GM12872 (cell line): ENCODE measurements at regions not wholly inside any gene's neighbourhood (a gene's known extent, or its start where the extent isn't known, plus 50 kb on each side); places are given as distances from the start of the nearest gene placed in this dataset.

Source experiments
- TF ChIP-seq, protein P1 (sequence below): IDR thresholded peaks from 3 replicates; pipeline ENCODE4 v1.5.1; 2011; ENCODE audit warnings: low read depth, mild to moderate bottlenecking, low read length, moderate library complexity; ENCODE audit not compliant: insufficient read depth

DNA sequence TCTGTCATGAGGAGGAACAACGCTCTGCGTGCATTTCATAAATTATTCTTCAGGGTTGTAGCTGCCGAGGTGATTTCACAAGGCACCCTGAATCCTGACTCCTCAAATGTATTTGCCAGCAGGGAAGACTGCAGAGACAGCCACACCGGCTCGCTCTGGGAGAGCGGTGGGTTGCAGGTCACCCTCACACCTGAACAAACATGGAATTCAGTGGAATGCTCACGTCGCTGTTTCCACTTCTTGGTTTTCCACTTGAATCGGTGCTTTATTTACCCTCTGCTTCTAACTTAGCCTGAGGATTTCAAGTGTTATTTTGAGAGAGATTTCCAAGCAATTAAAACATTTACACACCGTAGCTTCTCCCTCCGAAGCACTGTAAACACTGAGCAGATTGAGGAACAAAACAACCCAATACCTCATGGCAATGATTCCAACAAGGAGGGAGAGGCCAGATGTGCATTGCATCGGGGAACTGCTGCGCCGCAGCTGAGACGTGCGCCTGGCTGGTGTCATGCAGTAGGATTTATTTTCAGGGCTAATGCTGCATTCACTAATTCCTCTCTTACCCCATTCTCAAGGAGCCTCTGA, 59.5 kb upstream of the GGTLC1 start:
- TF ChIP-seq, protein P1, sequence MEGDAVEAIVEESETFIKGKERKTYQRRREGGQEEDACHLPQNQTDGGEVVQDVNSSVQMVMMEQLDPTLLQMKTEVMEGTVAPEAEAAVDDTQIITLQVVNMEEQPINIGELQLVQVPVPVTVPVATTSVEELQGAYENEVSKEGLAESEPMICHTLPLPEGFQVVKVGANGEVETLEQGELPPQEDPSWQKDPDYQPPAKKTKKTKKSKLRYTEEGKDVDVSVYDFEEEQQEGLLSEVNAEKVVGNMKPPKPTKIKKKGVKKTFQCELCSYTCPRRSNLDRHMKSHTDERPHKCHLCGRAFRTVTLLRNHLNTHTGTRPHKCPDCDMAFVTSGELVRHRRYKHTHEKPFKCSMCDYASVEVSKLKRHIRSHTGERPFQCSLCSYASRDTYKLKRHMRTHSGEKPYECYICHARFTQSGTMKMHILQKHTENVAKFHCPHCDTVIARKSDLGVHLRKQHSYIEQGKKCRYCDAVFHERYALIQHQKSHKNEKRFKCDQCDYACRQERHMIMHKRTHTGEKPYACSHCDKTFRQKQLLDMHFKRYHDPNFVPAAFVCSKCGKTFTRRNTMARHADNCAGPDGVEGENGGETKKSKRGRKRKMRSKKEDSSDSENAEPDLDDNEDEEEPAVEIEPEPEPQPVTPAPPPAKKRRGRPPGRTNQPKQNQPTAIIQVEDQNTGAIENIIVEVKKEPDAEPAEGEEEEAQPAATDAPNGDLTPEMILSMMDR = no peak

DNA sequence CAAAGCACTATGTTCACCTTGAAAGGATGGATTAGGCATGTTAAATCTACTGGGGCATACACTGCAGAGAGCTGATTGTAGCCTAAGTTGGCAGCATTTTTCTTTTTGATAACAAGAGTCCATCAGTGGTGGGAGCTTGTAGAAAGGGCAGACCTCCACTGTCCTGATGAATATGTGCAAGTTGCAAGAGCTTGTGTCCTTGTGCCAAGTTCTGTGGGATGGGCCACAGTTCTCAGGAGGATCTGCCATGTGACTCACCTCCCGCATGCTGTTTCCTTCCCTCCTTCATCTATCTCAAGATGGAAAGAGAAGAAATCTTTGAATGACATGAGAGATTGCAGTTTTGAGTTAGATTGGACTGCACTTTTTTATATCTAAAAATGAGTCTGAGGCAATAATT, 58.3 kb upstream of the GGTLC1 start:
- TF ChIP-seq, protein P1 = no peak

DNA sequence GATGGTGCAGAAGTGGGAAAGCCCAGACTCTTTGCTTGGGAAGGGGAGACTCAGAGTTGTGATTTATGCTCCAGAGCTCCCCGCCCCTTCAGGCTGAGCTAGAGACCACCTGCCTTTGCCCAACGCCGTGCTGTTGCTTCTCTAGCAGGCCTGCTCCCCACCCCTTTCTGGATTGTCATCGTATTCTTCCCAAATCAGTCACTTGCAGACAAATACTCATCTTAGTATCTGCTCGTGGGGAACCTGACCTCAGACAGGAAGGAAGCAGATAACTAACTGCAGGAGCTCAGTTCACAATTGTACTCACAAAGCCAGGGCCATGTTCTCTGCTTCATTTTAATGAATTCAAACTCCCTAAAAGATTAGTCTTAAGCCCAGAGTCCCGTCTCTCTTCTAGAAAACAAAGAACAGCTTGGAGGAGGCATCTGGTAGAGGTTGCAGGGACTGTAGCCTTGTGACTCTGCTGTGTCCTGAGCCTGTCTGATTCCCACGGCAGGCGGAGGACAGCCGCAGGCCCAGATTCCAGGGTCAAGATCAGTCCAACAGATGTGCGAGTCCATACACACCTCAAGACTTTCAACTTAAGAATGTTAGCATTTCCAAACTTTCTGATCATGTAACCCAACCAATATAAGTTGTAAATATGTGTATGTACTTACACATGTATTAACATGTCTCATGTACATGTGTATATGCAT, 57.2 kb upstream of the GGTLC1 start:
- TF ChIP-seq, protein P1 = no peak

DNA sequence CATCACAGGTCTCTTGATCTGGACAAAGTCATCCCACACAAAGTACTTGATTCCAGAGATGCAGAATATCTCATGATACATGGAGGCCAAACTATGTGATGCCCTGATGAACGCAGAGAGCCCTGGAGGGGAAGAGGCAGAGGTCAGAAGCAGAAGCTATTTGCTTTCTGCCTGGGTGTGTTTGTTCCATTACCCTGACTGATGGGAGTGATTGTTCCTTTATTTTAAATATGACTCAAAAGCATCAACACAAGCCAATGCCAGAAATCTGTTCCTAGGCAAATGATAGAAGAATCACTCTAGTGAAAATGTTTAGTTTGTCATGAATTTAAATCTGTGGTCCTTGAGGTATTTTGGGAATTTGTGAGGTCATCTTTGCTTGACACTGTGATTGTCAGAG, 54.7 kb upstream of the GGTLC1 start:
- TF ChIP-seq, protein P1 = no peak

DNA sequence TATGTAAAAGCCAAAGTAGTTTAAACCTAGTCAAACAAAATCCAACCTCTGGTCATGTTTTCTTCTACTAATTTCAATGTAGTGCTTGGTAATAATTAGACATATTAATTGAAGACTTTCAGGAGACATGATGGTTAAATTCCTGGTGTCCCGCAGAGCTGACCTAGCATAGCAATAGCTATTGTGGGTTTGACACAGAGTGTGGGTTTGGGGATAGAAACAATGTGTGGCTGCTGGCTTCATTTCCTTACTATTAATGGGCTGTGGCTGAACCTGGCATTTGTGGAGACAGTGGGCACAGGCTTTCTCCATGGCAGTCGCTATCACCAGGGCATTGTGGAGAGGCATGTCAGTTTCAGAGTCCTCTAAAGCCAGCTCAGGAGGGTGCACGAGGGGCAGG, 54.1 kb upstream of the GGTLC1 start:
- TF ChIP-seq, protein P1 = no peak

DNA sequence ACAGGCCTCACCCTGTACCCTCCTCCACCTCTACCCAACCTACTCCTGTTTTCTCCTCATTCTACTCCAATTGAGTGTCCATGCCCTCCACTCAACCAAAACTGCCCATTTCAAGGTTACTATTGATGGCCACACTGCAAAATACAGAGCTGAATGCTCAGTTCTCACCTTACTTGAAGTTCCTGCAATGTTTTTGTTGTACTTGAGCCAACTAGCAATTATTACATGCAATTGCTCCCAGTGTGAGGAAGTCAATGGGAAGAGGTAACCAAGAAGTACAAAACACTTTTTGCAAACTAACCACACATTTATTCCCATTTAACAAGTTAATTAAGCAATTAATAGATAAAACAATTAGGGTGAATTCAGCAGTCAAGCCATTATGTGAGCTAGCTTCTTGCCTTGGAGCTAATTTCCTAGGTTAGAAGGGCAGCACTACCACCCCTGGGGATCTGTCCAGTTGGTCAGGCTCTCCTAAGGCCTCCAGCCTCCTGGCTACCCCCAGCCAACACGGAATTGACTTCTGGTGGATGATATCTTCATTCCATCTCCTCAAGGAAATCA, 52.4 kb upstream of the GGTLC1 start:
- TF ChIP-seq, protein P1 = no peak

DNA sequence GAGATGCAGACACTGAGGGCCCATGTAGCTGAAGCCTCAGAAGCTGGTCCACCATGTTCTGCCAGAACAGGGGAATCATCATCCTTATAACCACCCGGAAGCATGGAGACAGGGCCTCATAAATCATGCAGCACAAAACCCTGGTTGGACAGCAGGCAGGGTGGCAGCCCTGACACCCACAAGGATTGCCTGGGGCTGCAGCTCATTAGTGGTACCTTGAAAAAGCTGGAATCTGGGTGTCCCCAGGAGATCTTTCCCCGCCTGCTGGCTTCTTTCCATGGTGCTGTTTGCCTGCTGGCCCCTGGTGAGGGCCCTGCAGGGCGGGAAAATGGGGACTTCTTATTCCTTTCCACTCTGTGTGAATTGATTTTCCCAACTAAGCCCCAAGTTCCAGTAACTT, 50.6 kb upstream of the GGTLC1 start:
- TF ChIP-seq, protein P1 = no peak
